HepG2 (cell line): ENCODE measurements at regions not wholly inside any gene's neighbourhood (a gene's known extent, or its start where the extent isn't known, plus 50 kb on each side); places are given as distances from the start of the nearest gene placed in this dataset.

ENCODE experiments used
- CEBPG ChIP-seq: IDR thresholded peaks from 2 replicates; pipeline ENCODE4 v1.6.1; 2016
- E2F1 ChIP-seq: sonication (generic); formaldehyde crosslinking; IDR thresholded peaks from 2 replicates; pipeline ENCODE4 v1.5.0; 2020; ENCODE audit warnings: missing genetic modification reagents
- HOMEZ ChIP-seq: IDR thresholded peaks from 2 replicates; pipeline ENCODE4 v1.6.1; 2016; ENCODE audit warnings: low read depth
- MTF1 ChIP-seq: sonication (generic); formaldehyde crosslinking; IDR thresholded peaks from 2 replicates; pipeline ENCODE4 v1.5.0; 2020; ENCODE audit warnings: missing genetic modification reagents
- MXD3 ChIP-seq: IDR thresholded peaks from 2 replicates; pipeline ENCODE4 v1.6.1; 2016; ENCODE audit warnings: mild to moderate bottlenecking, missing biosample characterization, missing genetic modification reagents
- TFAP4 ChIP-seq: sonication (generic); IDR thresholded peaks from 2 replicates; pipeline ENCODE4 v1.6.1; 2016; ENCODE audit warnings: low read depth, borderline replicate concordance
- ZNF3 ChIP-seq: IDR thresholded peaks from 2 replicates; pipeline ENCODE4 v1.7.0; 2017; ENCODE audit warnings: inconsistent platforms
- ZNF362 ChIP-seq: sonication (generic); formaldehyde crosslinking; IDR thresholded peaks from 2 replicates; pipeline ENCODE4 v1.4.0; 2020; ENCODE audit warnings: missing genetic modification reagents, mild to moderate bottlenecking, borderline replicate concordance

- no peak for TF ChIP-seq ZNF362 (CRISPR knock-in tag)
- no peak for TF ChIP-seq MTF1 (CRISPR knock-in tag)
- TF ChIP-seq HOMEZ (CRISPR knock-in tag), result no peak
- TF ChIP-seq TFAP4, result no peak
- no peak for TF ChIP-seq MXD3 (CRISPR knock-in tag)
- TF ChIP-seq ZNF3 (CRISPR knock-in tag), result no peak
- TF ChIP-seq CEBPG (CRISPR knock-in tag), result no peak
- no peak for TF ChIP-seq E2F1
These were observed 404.2 kb upstream of the IL12A start (continued) for GRCh38 chr3:159584421-159584820.
